IMR-90 (cell line): ENCODE measurements at regions not wholly inside any gene's neighbourhood (a gene's known extent, or its start where the extent isn't known, plus 50 kb on each side); places are given as distances from the start of the nearest gene placed in this dataset.

Experiments used
- ATAC-seq: fragments of 200-7000 bp; cut with Tn5 transposase; 2 replicates; pipeline ENCODE4 v1.9.1; 2020; ENCODE audit warnings: low read depth, mild to moderate bottlenecking, moderate library complexity
- BruUV-seq: library from RNA; stranded (reverse); fragments of 400-500 nt; replicated peaks from 2 replicates; lab custom pipeline; 2021; lab: Mats Ljungman, UMichigan
- CTCF ChIA-PET: fragments of 300-600 bp; formaldehyde crosslinking; extraction: SDS; loops from one replicate; lab custom pipeline; 2021; ENCODE audit warnings: antibody characterized with exemption; lab: Yijun Ruan, JAX
- POLR2A ChIA-PET: fragments of 300-600 bp; sonication (Branson Sonifier 250); formaldehyde crosslinking; loops from one replicate; lab custom pipeline; 2022; ENCODE audit warnings: antibody characterized with exemption; ENCODE audit not compliant: unreplicated experiment; lab: Charles Lee
- DNase-seq: peaks from one replicate; pipeline ENCODE4 v3.0.0; 2013
- H2AFZ ChIP-seq: replicated peaks from 2 replicates; pipeline ENCODE3; 2013; ENCODE audit warnings: low read length, mild to moderate bottlenecking; ENCODE audit not compliant: poor library complexity
- H2AK5ac ChIP-seq: 2 replicates; pipeline ENCODE4 v1.6.1; 2013; ENCODE audit warnings: low read depth, low read length, inconsistent platforms
- H2AK9ac ChIP-seq: replicated peaks from 2 replicates; pipeline ENCODE3; 2013; ENCODE audit warnings: mild to moderate bottlenecking, low read depth, low read length, moderate library complexity; ENCODE audit not compliant: poor library complexity
- H2BK120ac ChIP-seq: 2 replicates; pipeline ENCODE4 v1.6.1; 2013; ENCODE audit warnings: low read depth, low read length, inconsistent platforms
- H2BK15ac ChIP-seq: 3 replicates; pipeline ENCODE4 v1.6.1; 2013; ENCODE audit warnings: low read depth, low read length, inconsistent platforms
- H2BK20ac ChIP-seq: 2 replicates; pipeline ENCODE4 v1.6.1; 2013; ENCODE audit warnings: low read depth, mild to moderate bottlenecking, inconsistent platforms, low read length, moderate library complexity
- H2BK5ac ChIP-seq: 2 replicates; pipeline ENCODE4 v1.6.1; 2013; ENCODE audit warnings: mild to moderate bottlenecking, low read depth, low read length, inconsistent platforms; ENCODE audit not compliant: poor library complexity, severe bottlenecking
- H3K14ac ChIP-seq: replicated peaks from 2 replicates; pipeline ENCODE4 v1.6.1; 2013; ENCODE audit warnings: low read depth, low read length, inconsistent platforms
- H3K18ac ChIP-seq: 2 replicates; pipeline ENCODE4 v1.6.1; 2013; ENCODE audit warnings: low read depth, low read length, control low read depth
- H3K23ac ChIP-seq: 2 replicates; pipeline ENCODE4 v1.6.1; 2013; ENCODE audit warnings: low read depth, low read length, inconsistent platforms
- H3K27ac ChIP-seq: 2 replicates; pipeline ENCODE4 v1.5.1; 2013; ENCODE audit warnings: mild to moderate bottlenecking, control low read depth, low read length; ENCODE audit not compliant: insufficient read depth
- H3K27me3 ChIP-seq: 2 replicates; pipeline ENCODE4 v1.6.1; 2013; ENCODE audit warnings: low read length; ENCODE audit not compliant: control insufficient read depth, insufficient read depth
- H3K36me3 ChIP-seq: 2 replicates; pipeline ENCODE4 v1.6.1; 2013; ENCODE audit warnings: low read length, mixed read lengths; ENCODE audit not compliant: control insufficient read depth, insufficient read depth
- H3K4ac ChIP-seq: 2 replicates; pipeline ENCODE4 v1.6.1; 2013; ENCODE audit warnings: low read depth, low read length, inconsistent platforms
- H3K4me1 ChIP-seq: 2 replicates; pipeline ENCODE4 v1.6.1; 2013; ENCODE audit warnings: low read length, mixed read lengths; ENCODE audit not compliant: control insufficient read depth, insufficient read depth
- H3K4me2 ChIP-seq: 2 replicates; pipeline ENCODE4 v1.6.1; 2013; ENCODE audit warnings: low read depth, mild to moderate bottlenecking, control low read depth, low read length, moderate library complexity
- H3K4me3 ChIP-seq: 2 replicates; pipeline ENCODE4 v1.5.1; 2013; ENCODE audit warnings: low read depth, mild to moderate bottlenecking, control low read depth, low read length, moderate library complexity; ENCODE audit not compliant: insufficient read depth
- H3K56ac ChIP-seq: 2 replicates; pipeline ENCODE4 v1.6.1; 2013; ENCODE audit warnings: low read length, inconsistent platforms; ENCODE audit not compliant: insufficient read depth; ENCODE audit errors: extremely low read depth
- H3K79me1 ChIP-seq, 2 experiments: 2 replicates each; pipeline ENCODE4 v1.6.1; 2013; ENCODE audit warnings: low read length in 2 of 2, inconsistent platforms in 1 of 2, low read depth in 1 of 2
- H3K9ac ChIP-seq: 2 replicates; pipeline ENCODE4 v1.6.1; 2013; ENCODE audit warnings: low read depth, low read length, control low read depth
- H3K9me1 ChIP-seq: 2 replicates; pipeline ENCODE4 v1.6.1; 2013; ENCODE audit warnings: low read length, inconsistent platforms; ENCODE audit not compliant: insufficient read depth
- H3K9me3 ChIP-seq: 2 replicates; pipeline ENCODE4 v1.6.1; 2013; ENCODE audit warnings: low read length; ENCODE audit not compliant: control insufficient read depth, insufficient read depth
- H4K20me1 ChIP-seq: 2 replicates; pipeline ENCODE4 v1.6.1; 2013; ENCODE audit warnings: low read length, inconsistent platforms; ENCODE audit not compliant: insufficient read depth
- H4K5ac ChIP-seq: 2 replicates; pipeline ENCODE4 v1.6.1; 2013; ENCODE audit warnings: mild to moderate bottlenecking, low read depth, low read length, control low read depth
- H4K8ac ChIP-seq, 2 experiments: 2 replicates each; pipeline ENCODE4 v1.6.1; 2013; ENCODE audit warnings: low read depth in 2 of 2, low read length in 2 of 2, control low read depth in 1 of 2, inconsistent platforms in 1 of 2
- H4K91ac ChIP-seq: 2 replicates; pipeline ENCODE4 v1.6.1; 2013; ENCODE audit warnings: low read depth, low read length, inconsistent platforms; ENCODE audit not compliant: insufficient read depth
- BHLHE40 ChIP-seq: fragments of 150-350 bp; IDR thresholded peaks from 2 replicates; pipeline ENCODE4 v1.6.1; 2016; ENCODE audit warnings: mild to moderate bottlenecking, low read depth, low read length
- CEBPB ChIP-seq: IDR thresholded peaks from 2 replicates; pipeline ENCODE4 v1.6.1; 2012; ENCODE audit warnings: low read depth, low read length, improper control_type of control experiment
- CHD1 ChIP-seq: IDR thresholded peaks from 2 replicates; pipeline ENCODE4 v1.6.1; 2012; ENCODE audit warnings: low read depth, low read length, improper control_type of control experiment
- FOS ChIP-seq: fragments of 150-350 bp; IDR thresholded peaks from 2 replicates; pipeline ENCODE4 v1.6.1; 2016; ENCODE audit warnings: low read depth, low read length
- MAFK ChIP-seq: IDR thresholded peaks from 2 replicates; pipeline ENCODE4 v1.6.1; 2012; ENCODE audit warnings: low read depth, low read length, improper control_type of control experiment
- MAZ ChIP-seq: IDR thresholded peaks from 2 replicates; pipeline ENCODE4 v1.6.1; 2012; ENCODE audit warnings: low read depth, mild to moderate bottlenecking, low read length, improper control_type of control experiment, moderate library complexity, borderline replicate concordance
- MXI1 ChIP-seq: IDR thresholded peaks from 2 replicates; pipeline ENCODE4 v1.6.1; 2012; ENCODE audit warnings: low read depth, mild to moderate bottlenecking, low read length, moderate library complexity, borderline replicate concordance
- NFE2L2 ChIP-seq: fragments of 150-350 bp; IDR thresholded peaks from 2 replicates; pipeline ENCODE4 v1.6.1; 2016; ENCODE audit warnings: low read depth, mild to moderate bottlenecking, low read length
- POLR2A ChIP-seq: IDR thresholded peaks from 2 replicates; pipeline ENCODE4 v1.6.1; 2012; ENCODE audit warnings: mild to moderate bottlenecking, low read depth, low read length
- RAD21 ChIP-seq: IDR thresholded peaks from 2 replicates; pipeline ENCODE4 v1.6.1; 2012; ENCODE audit warnings: low read length, improper control_type of control experiment
- RCOR1 ChIP-seq: IDR thresholded peaks from 2 replicates; pipeline ENCODE4 v1.6.1; 2012; ENCODE audit warnings: mild to moderate bottlenecking, low read length, improper control_type of control experiment; ENCODE audit not compliant: insufficient replicate concordance
- RFX5 ChIP-seq: IDR thresholded peaks from 2 replicates; pipeline ENCODE4 v1.8.0; 2012; ENCODE audit warnings: low read depth, mild to moderate bottlenecking, low read length, moderate library complexity
- SMC3 ChIP-seq: fragments of 150-350 bp; IDR thresholded peaks from 2 replicates; pipeline ENCODE4 v1.6.1; 2016; ENCODE audit warnings: low read depth, mild to moderate bottlenecking, antibody characterized with exemption, low read length, moderate library complexity
- dilution Hi-C: fragments of 300-500 bp; cut with HindIII; formaldehyde crosslinking; loops from one replicate; pipeline ENCODE4 v1.14.3; 2018; ENCODE audit warnings: low sequenced_read_pairs; ENCODE audit not compliant: unreplicated experiment
- in situ Hi-C: fragments of 300-500 bp; cut with MboI; formaldehyde crosslinking; loops from 3 replicates; pipeline ENCODE4 v1.14.3; 2019; ENCODE audit warnings: low sequenced_read_pairs, inconsistent platforms, mixed read lengths
- intact Hi-C: fragments of 100-400 bp; cut with micrococcal nuclease; formaldehyde crosslinking; loops from 2 replicates; pipeline ENCODE4 v1.10.0; 2022
- TF ChIP-seq, protein P1 (sequence below): conservative IDR thresholded peaks from 2 replicates; pipeline ENCODE4 v1.5.1; 2012; ENCODE audit warnings: mild to moderate bottlenecking, low read depth, low read length, improper control_type of control experiment
- TF ChIP-seq, protein P2 (sequence below): fragments of 150-350 bp; IDR thresholded peaks from 2 replicates; pipeline ENCODE4 v1.6.1; 2016; ENCODE audit warnings: low read depth, mild to moderate bottlenecking, low read length, moderate library complexity, borderline replicate concordance
- TF ChIP-seq, protein P3 (sequence below): fragments of 150-350 bp; IDR thresholded peaks from 2 replicates; pipeline ENCODE4 v1.6.1; 2017; ENCODE audit warnings: mild to moderate bottlenecking, antibody characterized with exemption, low read length, low read depth

DNA sequence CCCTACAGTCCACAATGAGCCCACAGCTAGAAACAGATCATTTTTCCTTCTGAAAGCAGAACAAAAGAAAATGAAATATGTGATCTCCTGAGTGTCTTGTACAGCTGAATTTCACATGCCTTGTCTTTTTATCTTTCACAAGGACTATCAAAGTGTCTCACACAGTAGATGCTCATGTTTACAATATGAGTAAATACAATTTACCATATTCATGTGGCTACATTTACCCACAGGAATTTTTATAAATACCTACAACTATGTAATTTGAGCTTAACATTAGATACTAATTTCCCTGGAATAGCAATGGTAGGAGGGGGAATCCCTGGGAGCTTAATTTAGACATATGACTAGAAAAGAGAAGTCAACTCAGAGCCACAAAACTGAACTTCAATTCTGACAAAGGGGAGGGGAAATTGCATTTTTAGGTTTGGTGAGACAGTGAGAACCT is 186.2 kb downstream of the MACC1 start:
- ChIA-PET POLR2A (interaction anchor here (0.7 kb wide), 1 partner anchor 215 kb away, joined by 3 read pairs; no protein-coding TSS in a partner anchor), CTCF (no interaction called here)
- Histone ChIP-seq H3K18ac (no peak overlapping the region; the same call in 1 of the 2 replicates), H3K27ac (no peak overlapping the region), H4K91ac (no peak overlapping the region), H2AK5ac (no peak overlapping the region), H2BK20ac (no peak overlapping the region), H2AK9ac (no peak overlapping the region), H3K23ac (no peak overlapping the region), H3K4ac (no peak overlapping the region), H2AFZ (no peak overlapping the region), H4K5ac (no peak overlapping the region), H3K9me3 (no peaks in the 10 kb centered on the region), H3K56ac (no peak overlapping the region), H3K14ac (no peak overlapping the region), H3K36me3 (no peaks in the 10 kb centered on the region), H4K20me1 (no peaks in the 10 kb centered on the region), H2BK5ac (no peak overlapping the region), H3K9ac (no peak overlapping the region), H3K79me1 (no peaks in the 10 kb centered on the region), H2BK120ac (peak overlapping the region; percentile 5; the same call in 1 of the 2 replicates), H3K4me3 (no peak overlapping the region), H2BK15ac (no peak overlapping the region), H3K27me3 (no peaks in the 10 kb centered on the region), H3K4me2 (peak overlapping the region; percentile 27; the same call in 1 of the 2 replicates), H3K9me1 (no peaks in the 10 kb centered on the region), H3K4me1 (0 out of 2 replicates have a peak, but pooled peaks cover 1% of the 10 kb centered on the region), H4K8ac (peak overlapping the region in 1 of 2 experiments; percentile 21; a peak in 1 of 4 replicates)
- DNase-seq, result peak; percentile 50
- peak; percentile 63; the same call in 1 of the 2 replicates for ATAC-seq
- dilution Hi-C loops (no loop called here), intact Hi-C loops (no loop called here), in situ Hi-C loops (no loop called here)
- no TSS peak for BruUV-seq
- TF ChIP-seq RFX5 (no peak), CEBPB (no peak), FOS (no peak), NFE2L2 (no peak), MAFK (no peak), POLR2A (no peak), MXI1 (no peak), SMC3 (no peak), RCOR1 (no peak), MAZ (no peak), BHLHE40 (no peak), CHD1 (no peak), RAD21 (no peak)
- TF ChIP-seq, protein P1, sequence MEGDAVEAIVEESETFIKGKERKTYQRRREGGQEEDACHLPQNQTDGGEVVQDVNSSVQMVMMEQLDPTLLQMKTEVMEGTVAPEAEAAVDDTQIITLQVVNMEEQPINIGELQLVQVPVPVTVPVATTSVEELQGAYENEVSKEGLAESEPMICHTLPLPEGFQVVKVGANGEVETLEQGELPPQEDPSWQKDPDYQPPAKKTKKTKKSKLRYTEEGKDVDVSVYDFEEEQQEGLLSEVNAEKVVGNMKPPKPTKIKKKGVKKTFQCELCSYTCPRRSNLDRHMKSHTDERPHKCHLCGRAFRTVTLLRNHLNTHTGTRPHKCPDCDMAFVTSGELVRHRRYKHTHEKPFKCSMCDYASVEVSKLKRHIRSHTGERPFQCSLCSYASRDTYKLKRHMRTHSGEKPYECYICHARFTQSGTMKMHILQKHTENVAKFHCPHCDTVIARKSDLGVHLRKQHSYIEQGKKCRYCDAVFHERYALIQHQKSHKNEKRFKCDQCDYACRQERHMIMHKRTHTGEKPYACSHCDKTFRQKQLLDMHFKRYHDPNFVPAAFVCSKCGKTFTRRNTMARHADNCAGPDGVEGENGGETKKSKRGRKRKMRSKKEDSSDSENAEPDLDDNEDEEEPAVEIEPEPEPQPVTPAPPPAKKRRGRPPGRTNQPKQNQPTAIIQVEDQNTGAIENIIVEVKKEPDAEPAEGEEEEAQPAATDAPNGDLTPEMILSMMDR, result no peak
- TF ChIP-seq, protein P2, sequence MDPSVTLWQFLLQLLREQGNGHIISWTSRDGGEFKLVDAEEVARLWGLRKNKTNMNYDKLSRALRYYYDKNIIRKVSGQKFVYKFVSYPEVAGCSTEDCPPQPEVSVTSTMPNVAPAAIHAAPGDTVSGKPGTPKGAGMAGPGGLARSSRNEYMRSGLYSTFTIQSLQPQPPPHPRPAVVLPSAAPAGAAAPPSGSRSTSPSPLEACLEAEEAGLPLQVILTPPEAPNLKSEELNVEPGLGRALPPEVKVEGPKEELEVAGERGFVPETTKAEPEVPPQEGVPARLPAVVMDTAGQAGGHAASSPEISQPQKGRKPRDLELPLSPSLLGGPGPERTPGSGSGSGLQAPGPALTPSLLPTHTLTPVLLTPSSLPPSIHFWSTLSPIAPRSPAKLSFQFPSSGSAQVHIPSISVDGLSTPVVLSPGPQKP, result no peak
- TF ChIP-seq, protein P3, sequence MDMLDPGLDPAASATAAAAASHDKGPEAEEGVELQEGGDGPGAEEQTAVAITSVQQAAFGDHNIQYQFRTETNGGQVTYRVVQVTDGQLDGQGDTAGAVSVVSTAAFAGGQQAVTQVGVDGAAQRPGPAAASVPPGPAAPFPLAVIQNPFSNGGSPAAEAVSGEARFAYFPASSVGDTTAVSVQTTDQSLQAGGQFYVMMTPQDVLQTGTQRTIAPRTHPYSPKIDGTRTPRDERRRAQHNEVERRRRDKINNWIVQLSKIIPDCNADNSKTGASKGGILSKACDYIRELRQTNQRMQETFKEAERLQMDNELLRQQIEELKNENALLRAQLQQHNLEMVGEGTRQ, result no peak
